Neutrophil (primary cell): ENCODE measurements at regions not wholly inside any gene's neighbourhood (a gene's known extent, or its start where the extent isn't known, plus 50 kb on each side); places are given as distances from the start of the nearest gene placed in this dataset.

ENCODE experiments used
- H3K27ac ChIP-seq: fragments of 200-600 bp; sonication (generic); 2 replicates; pipeline ENCODE4 v1.5.1; 2016; ENCODE audit warnings: mild to moderate bottlenecking, moderate library complexity
- H3K27me3 ChIP-seq: fragments of 200-600 bp; sonication (generic); 2 replicates; pipeline ENCODE4 v1.6.0; 2016; ENCODE audit warnings: mild to moderate bottlenecking
- H3K36me3 ChIP-seq: fragments of 200-600 bp; sonication (generic); 2 replicates; pipeline ENCODE4 v1.5.1; 2017
- H3K4me1 ChIP-seq, 2 experiments: fragments of 200-600 bp in 1 of 2; sonication (generic) in 1 of 2; 1 replicate in 1 of 2; 2 replicates in 1 of 2; pipeline versions ENCODE4 v1.5.1 to v1.6.1; 2013 to 2016; ENCODE audit warnings: low read depth in 1 of 2, low read length in 1 of 2, mild to moderate bottlenecking in 1 of 2, moderate library complexity in 1 of 2; ENCODE audit not compliant: control insufficient read depth in 1 of 2, insufficient read depth in 1 of 2
- H3K4me3 ChIP-seq, 2 experiments: fragments of 200-600 bp in 1 of 2; sonication (generic) in 1 of 2; 1 replicate in 1 of 2; 2 replicates in 1 of 2; pipeline ENCODE4 v1.5.1; 2013 to 2016; ENCODE audit warnings: low read depth in 1 of 2, low read length in 1 of 2, mild to moderate bottlenecking in 1 of 2, moderate library complexity in 1 of 2
- H3K9me3 ChIP-seq: fragments of 200-600 bp; sonication (generic); 2 replicates; pipeline ENCODE4 v1.5.1; 2016
- TF ChIP-seq, protein P1 (sequence below): fragments of 200-600 bp; sonication (generic); IDR thresholded peaks from 2 replicates; pipeline ENCODE4 v1.5.1; 2016; ENCODE audit warnings: antibody characterized with exemption

DNA sequence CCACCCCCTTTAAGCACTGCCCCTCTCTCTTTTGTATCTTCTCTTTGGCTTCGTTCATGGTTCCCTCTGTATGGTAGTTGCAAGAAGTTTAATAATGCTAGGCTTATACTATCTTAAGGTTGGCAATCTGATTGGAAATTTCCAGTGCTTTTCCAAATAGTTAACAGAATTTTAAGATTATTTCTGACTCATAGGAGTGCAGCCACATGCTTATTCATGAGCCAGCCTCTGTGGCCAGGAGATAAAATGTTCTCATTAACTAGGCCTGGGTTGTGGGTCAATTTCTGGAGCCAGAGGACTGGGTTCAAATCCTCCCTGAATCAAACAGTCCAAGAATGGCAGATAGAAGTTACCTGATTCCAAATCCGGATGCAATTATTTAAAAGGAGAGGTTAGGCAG, 103.1 kb downstream of the ATP6V1G3 start:
- no peaks in the 10 kb centered on the region for H3K27me3 ChIP-seq
- no peaks in the 10 kb centered on the region for H3K9me3 ChIP-seq
- H3K36me3 ChIP-seq = no peaks in the 10 kb centered on the region
- H3K4me1 ChIP-seq = no peaks in the 10 kb centered on the region
- no peak overlapping the region for H3K4me3 ChIP-seq
- TF ChIP-seq, protein P1, sequence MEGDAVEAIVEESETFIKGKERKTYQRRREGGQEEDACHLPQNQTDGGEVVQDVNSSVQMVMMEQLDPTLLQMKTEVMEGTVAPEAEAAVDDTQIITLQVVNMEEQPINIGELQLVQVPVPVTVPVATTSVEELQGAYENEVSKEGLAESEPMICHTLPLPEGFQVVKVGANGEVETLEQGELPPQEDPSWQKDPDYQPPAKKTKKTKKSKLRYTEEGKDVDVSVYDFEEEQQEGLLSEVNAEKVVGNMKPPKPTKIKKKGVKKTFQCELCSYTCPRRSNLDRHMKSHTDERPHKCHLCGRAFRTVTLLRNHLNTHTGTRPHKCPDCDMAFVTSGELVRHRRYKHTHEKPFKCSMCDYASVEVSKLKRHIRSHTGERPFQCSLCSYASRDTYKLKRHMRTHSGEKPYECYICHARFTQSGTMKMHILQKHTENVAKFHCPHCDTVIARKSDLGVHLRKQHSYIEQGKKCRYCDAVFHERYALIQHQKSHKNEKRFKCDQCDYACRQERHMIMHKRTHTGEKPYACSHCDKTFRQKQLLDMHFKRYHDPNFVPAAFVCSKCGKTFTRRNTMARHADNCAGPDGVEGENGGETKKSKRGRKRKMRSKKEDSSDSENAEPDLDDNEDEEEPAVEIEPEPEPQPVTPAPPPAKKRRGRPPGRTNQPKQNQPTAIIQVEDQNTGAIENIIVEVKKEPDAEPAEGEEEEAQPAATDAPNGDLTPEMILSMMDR = no peak
- no peak overlapping the region for H3K27ac ChIP-seq

DNA sequence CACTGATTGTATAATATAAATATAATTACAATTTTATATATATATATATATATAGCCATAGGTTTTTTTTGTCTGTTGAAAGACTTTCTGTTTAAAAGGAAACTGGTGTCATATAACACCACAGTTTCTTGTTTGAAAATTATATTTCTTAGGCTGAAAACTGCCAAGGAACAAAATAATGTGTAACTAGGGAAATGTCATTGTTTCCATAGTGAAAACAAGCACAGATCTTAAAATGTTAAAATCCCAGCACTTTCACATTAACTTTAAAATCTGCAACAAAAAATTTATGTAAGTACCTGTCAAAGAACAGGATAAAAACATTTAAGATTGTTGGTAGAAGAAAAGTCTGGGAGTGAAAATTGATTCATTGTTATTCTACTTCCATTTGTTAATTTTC, 104.2 kb downstream of the ATP6V1G3 start:
- no peaks in the 10 kb centered on the region for H3K9me3 ChIP-seq
- no peaks in the 10 kb centered on the region for H3K27me3 ChIP-seq
- H3K27ac ChIP-seq = no peak overlapping the region
- TF ChIP-seq, protein P1 = no peak
- no peaks in the 10 kb centered on the region for H3K36me3 ChIP-seq
- H3K4me1 ChIP-seq = no peaks in the 10 kb centered on the region
- no peak overlapping the region for H3K4me3 ChIP-seq

DNA sequence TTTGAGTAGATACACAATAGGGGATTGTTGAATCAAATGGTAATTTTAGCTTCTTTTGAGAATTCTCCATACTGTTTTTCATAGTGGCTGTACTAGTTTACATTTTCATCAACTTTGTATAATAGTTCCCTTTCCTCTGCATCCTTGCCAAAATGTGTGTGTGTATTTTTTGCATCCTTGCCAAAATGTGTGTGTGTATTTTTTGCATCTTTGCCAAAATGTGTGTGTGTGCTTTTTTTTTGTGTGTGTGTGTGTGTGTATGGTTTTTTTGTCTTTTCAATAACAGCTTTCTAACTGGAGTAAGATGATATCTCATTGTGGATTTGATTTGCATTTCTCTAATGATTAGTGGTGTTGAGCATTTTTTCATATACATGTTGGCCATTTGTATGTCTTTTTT, 105.4 kb downstream of the ATP6V1G3 start:
- Histone ChIP-seq H3K4me1 (no peaks in the 10 kb centered on the region), H3K36me3 (no peaks in the 10 kb centered on the region), H3K4me3 (no peak overlapping the region), H3K9me3 (no peaks in the 10 kb centered on the region), H3K27me3 (no peaks in the 10 kb centered on the region), H3K27ac (no peak overlapping the region)
- TF ChIP-seq, protein P1 = no peak

DNA sequence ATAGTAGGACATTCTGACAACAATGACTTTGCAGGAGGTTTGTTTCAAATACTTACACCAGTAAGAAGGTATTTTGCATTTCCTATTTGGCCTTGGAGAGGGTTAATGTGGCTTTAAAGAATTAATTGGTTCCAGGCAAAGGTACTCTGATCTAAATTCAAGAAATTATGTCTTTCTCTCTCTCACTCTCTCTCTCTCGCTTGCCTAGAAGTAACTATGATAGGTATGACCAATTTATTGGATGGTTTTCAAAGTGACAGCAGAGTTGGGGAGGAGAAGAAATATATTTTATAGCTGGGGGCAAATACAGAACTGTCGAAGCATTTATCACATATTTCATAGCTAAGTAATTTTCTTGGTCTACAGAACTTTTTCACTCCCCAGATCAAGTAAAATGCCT, 116.0 kb downstream of the ATP6V1G3 start:
- Histone ChIP-seq H3K36me3 (no peaks in the 10 kb centered on the region), H3K4me1 (no peaks in the 10 kb centered on the region), H3K9me3 (no peaks in the 10 kb centered on the region), H3K27me3 (no peaks in the 10 kb centered on the region), H3K27ac (no peak overlapping the region), H3K4me3 (no peak overlapping the region)
- TF ChIP-seq, protein P1 = no peak

DNA sequence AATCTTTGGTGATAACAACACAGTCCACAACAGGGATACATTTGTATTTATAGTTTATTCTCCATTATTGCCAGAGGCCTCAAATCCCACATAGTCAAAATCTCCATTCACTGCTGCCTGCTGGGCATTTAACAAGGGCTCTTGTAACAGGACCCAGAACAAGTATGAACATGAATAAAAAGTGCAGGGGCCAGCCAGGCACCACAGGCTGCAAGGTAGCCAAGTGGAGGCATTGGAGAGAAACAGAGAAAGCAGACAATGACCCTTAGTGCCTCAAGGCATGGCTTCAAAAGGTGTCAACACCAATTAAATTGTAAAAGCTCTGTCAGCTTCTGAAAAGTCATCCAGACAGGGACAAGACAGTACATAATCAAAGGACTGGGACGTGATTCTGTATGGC, 116.8 kb downstream of the ATP6V1G3 start:
- Histone ChIP-seq H3K4me1 (no peaks in the 10 kb centered on the region), H3K36me3 (no peaks in the 10 kb centered on the region)

More for the DNA sequence above, 116.8 kb downstream of the ATP6V1G3 start:
- Histone ChIP-seq H3K27ac (no peak overlapping the region), H3K27me3 (no peaks in the 10 kb centered on the region), H3K9me3 (no peaks in the 10 kb centered on the region), H3K4me3 (no peak overlapping the region)
- TF ChIP-seq, protein P1 = no peak
